ENCODE measurements at regions not wholly inside any gene's neighbourhood (a gene's known extent, or its start where the extent isn't known, plus 50 kb on each side); places are given as distances from the start of the nearest gene placed in this dataset.

GRCh38 chr5:116672203-116672602, 97.6 kb upstream of the SEMA6A start:
- intact Hi-C loops (cut with DNase I): no loop called here
- DNase-seq (ENCODE audit: missing footprints) (no peak), ATAC-seq (no peak)

- ATAC-seq (no peak), DNase-seq (ENCODE audit: missing footprints) (no peak)
- intact Hi-C loops (cut with DNase I): no loop called here
Observed at GRCh38 chr5:116671211-116671736, 96.7 kb upstream of the SEMA6A start.

GRCh38 chr5:116669261-116670031, 94.8 kb upstream of the SEMA6A start:
- ATAC-seq: no peak
- intact Hi-C loops (cut with DNase I): no loop called here
- DNase-seq (ENCODE audit: missing footprints): no peak

GRCh38 chr5:116668390-116668789, 93.8 kb upstream of the SEMA6A start:
- intact Hi-C loops (cut with DNase I): no loop called here
- no peak for ATAC-seq
- no peak for DNase-seq (ENCODE audit: missing footprints)

GRCh38 chr5:116666901-116667300, 92.3 kb upstream of the SEMA6A start:
- DNase-seq (ENCODE audit: missing footprints): no peak
- no peak for ATAC-seq
- intact Hi-C loops (cut with DNase I): no loop called here

- ATAC-seq: no peak
- intact Hi-C loops (cut with DNase I): no loop called here
- DNase-seq (ENCODE audit: missing footprints): no peak
Observed at GRCh38 chr5:116664988-116665387, 90.4 kb upstream of the SEMA6A start.

- intact Hi-C loops (cut with DNase I): no loop called here
- DNase-seq (ENCODE audit: missing footprints): no peak
- no peak for ATAC-seq
Observed at GRCh38 chr5:116663081-116663480, 88.5 kb upstream of the SEMA6A start.

- ATAC-seq: no peak
- no peak for DNase-seq (ENCODE audit: missing footprints)
- intact Hi-C loops (cut with DNase I): no loop called here
Observed at GRCh38 chr5:116661419-116661818, 86.8 kb upstream of the SEMA6A start.

GRCh38 chr5:116660929-116661328, 86.3 kb upstream of the SEMA6A start:
- ATAC-seq: no peak
- intact Hi-C loops (cut with DNase I): no loop called here
- DNase-seq (ENCODE audit: missing footprints): no peak

- intact Hi-C loops (cut with DNase I): no loop called here
- ATAC-seq: no peak
- no peak for DNase-seq (ENCODE audit: missing footprints)
Observed at GRCh38 chr5:116658830-116659229, 84.2 kb upstream of the SEMA6A start.

- ATAC-seq: no peak
- intact Hi-C loops (cut with DNase I): no loop called here
- no peak for DNase-seq (ENCODE audit: missing footprints)
Observed at GRCh38 chr5:116658141-116658540, 83.5 kb upstream of the SEMA6A start.

- DNase-seq (ENCODE audit: missing footprints) (no peak), ATAC-seq (no peak)
- intact Hi-C loops (cut with DNase I): no loop called here
Observed at GRCh38 chr5:116655431-116655830, 80.8 kb upstream of the SEMA6A start.

GRCh38 chr5:116654925-116655324, 80.3 kb upstream of the SEMA6A start:
- intact Hi-C loops (cut with DNase I): no loop called here
- ATAC-seq (no peak), DNase-seq (ENCODE audit: missing footprints) (no peak)

GRCh38 chr5:116652903-116653302, 78.3 kb upstream of the SEMA6A start:
- no peak for DNase-seq (ENCODE audit: missing footprints)
- intact Hi-C loops (cut with DNase I): no loop called here
- peak; percentile 75 for ATAC-seq

GRCh38 chr5:116652196-116652729, 77.6 kb upstream of the SEMA6A start:
- intact Hi-C loops (cut with DNase I): no loop called here
- DNase-seq (ENCODE audit: missing footprints) (peak; percentile 83), ATAC-seq (peak; percentile 98)

GRCh38 chr5:116651653-116652052, 77.0 kb upstream of the SEMA6A start:
- intact Hi-C loops (cut with DNase I): no loop called here
- ATAC-seq (no peak), DNase-seq (ENCODE audit: missing footprints) (no peak)

GRCh38 chr5:116650964-116651363, 76.3 kb upstream of the SEMA6A start:
- DNase-seq (ENCODE audit: missing footprints): no peak
- intact Hi-C loops (cut with DNase I): no loop called here
- no peak for ATAC-seq

- intact Hi-C loops (cut with DNase I): no loop called here
- no peak for ATAC-seq
- DNase-seq (ENCODE audit: missing footprints): no peak
Observed at GRCh38 chr5:116650544-116650943, 75.9 kb upstream of the SEMA6A start.

- no peak for DNase-seq (ENCODE audit: missing footprints)
- intact Hi-C loops (cut with DNase I): no loop called here
- ATAC-seq: no peak
Observed at GRCh38 chr5:116646611-116647289, 72.1 kb upstream of the SEMA6A start.

- intact Hi-C loops (cut with DNase I): no loop called here
- ATAC-seq (no peak), DNase-seq (ENCODE audit: missing footprints) (no peak)
Observed at GRCh38 chr5:116645627-116646026, 71.0 kb upstream of the SEMA6A start.
